Adrenal gland (tissue), 5 donors: ENCODE measurements at regions not wholly inside any gene's neighbourhood (a gene's known extent, or its start where the extent isn't known, plus 50 kb on each side); places are given as distances from the start of the nearest gene placed in this dataset.

Experiments
- CTCF ChIP-seq, 6 experiments: fragments of 450-650 bp in 4 of 6; fragments of 200-600 bp in 2 of 6; sonication (generic) in 1 of 6; IDR thresholded peaks; 1 replicate in 5 of 6; 2 replicates in 1 of 6; pipeline versions ENCODE4 v1.5.1 to v1.8.0; 2016 to 2021; ENCODE audit warnings: antibody characterized with exemption in 6 of 6, mild to moderate bottlenecking in 2 of 6, moderate library complexity in 1 of 6
- POLR2A ChIP-seq, 2 donors: fragments of 450-650 bp; IDR thresholded peaks; one replicate each; pipeline ENCODE4 v1.6.1; 2017; ENCODE audit warnings: antibody characterized with exemption in 2 of 2, mild to moderate bottlenecking in 2 of 2, moderate library complexity in 1 of 2
- donor health status: DM: no; HTN: no; CAD: no.

- TF ChIP-seq POLR2A (IDR thresholded peaks at IDR 0.05) (no peak), CTCF (IDR thresholded peaks at IDR 0.05) (no peak)
These were observed 202.8 kb downstream of the BCAT1 start for GRCh38 chr12:24746006-24746671.
